HUDEP-2 (cell line): ENCODE measurements at regions not wholly inside any gene's neighbourhood (a gene's known extent, or its start where the extent isn't known, plus 50 kb on each side); places are given as distances from the start of the nearest gene placed in this dataset.
A peak's percentile ranks its signal among the peaks of the same experiment; 100 is the strongest.
"Not testable (repeated sequence)": the region's sequence is repeated elsewhere in the genome, so short reads cannot be mapped to it uniquely, and the experiment has no call there.

Experiments
- DNase-seq, 76 experiments: peaks; one replicate each; lab custom pipeline; 2025; ENCODE audit not compliant: unreplicated experiment in 76 of 76; lab: John Stamatoyannopoulos, UW

- no peak for DNase-seq
Observed at GRCh38 chrX:131595120-131595519, 51.2 kb downstream of the OR13H1 start.

- no peak for DNase-seq
Observed at GRCh38 chrX:131607792-131608369, 64.0 kb downstream of the OR13H1 start.

- DNase-seq: no peak
Observed at GRCh38 chrX:131609480-131609879, 65.6 kb downstream of the OR13H1 start.

GRCh38 chrX:131613260-131613659, 69.4 kb downstream of the OR13H1 start:
- DNase-seq: no peak

GRCh38 chrX:131614241-131614640, 70.4 kb downstream of the OR13H1 start:
- DNase-seq: no peak

- DNase-seq: no peak
Observed at GRCh38 chrX:131617182-131617581, 73.3 kb downstream of the OR13H1 start.

- no peak for DNase-seq
Observed at GRCh38 chrX:131621650-131622049, 77.8 kb downstream of the OR13H1 start.

GRCh38 chrX:131626681-131627296, 82.9 kb downstream of the OR13H1 start:
- DNase-seq: peak in 1 of 76 experiments; percentile 0

GRCh38 chrX:131630534-131630933, 86.7 kb downstream of the OR13H1 start:
- no peak for DNase-seq

- peak in 38 of 76 experiments; percentile 0 to 45 (median 7) for DNase-seq
Observed at GRCh38 chrX:131633285-131633917, 89.5 kb downstream of the OR13H1 start.

- DNase-seq: no peak
Observed at GRCh38 chrX:131634900-131635299, 91.0 kb downstream of the OR13H1 start.

GRCh38 chrX:131646106-131646505, 102.2 kb downstream of the OR13H1 start:
- DNase-seq: no peak

GRCh38 chrX:131649741-131650140, 105.9 kb downstream of the OR13H1 start:
- no peak for DNase-seq

- no peak for DNase-seq
Observed at GRCh38 chrX:131650637-131651410, 107.0 kb downstream of the OR13H1 start.

GRCh38 chrX:131663726-131664125, 119.9 kb downstream of the OR13H1 start:
- not testable (repeated sequence) for DNase-seq

GRCh38 chrX:131671735-131672134, 127.9 kb downstream of the OR13H1 start:
- no peak for DNase-seq

GRCh38 chrX:131675596-131676194, 131.8 kb downstream of the OR13H1 start:
- DNase-seq: peak in 2 of 76 experiments; percentile 0

- peak in 30 of 76 experiments; percentile 0 to 17 (median 3) for DNase-seq
Observed at GRCh38 chrX:131677655-131678628, 134.1 kb downstream of the OR13H1 start.

GRCh38 chrX:131682735-131683134, 138.9 kb downstream of the OR13H1 start:
- DNase-seq: not testable (repeated sequence)

GRCh38 chrX:131693359-131693758, 149.5 kb downstream of the OR13H1 start:
- DNase-seq: no peak
